Transverse colon (tissue), 4 donors: ENCODE measurements at regions not wholly inside any gene's neighbourhood (a gene's known extent, or its start where the extent isn't known, plus 50 kb on each side); places are given as distances from the start of the nearest gene placed in this dataset.
"Not testable (repeated sequence)": the region's sequence is repeated elsewhere in the genome, so short reads cannot be mapped to it uniquely, and the experiment has no call there.

ENCODE experiments used
- DNase-seq: peaks from one replicate; pipeline ENCODE4 v3.0.0-alpha.2; 2019
- H3K27ac ChIP-seq, 4 donors: fragments of 200-600 bp; sonication (generic); 2 replicates each; pipeline ENCODE4 v1.5.1; 2016 to 2018; ENCODE audit warnings: inconsistent platforms in 4 of 4
- H3K27me3 ChIP-seq: fragments of 200-600 bp; sonication (generic); 2 replicates; pipeline ENCODE4 v1.5.1; 2017; ENCODE audit warnings: inconsistent platforms
- H3K36me3 ChIP-seq, 4 donors: fragments of 200-600 bp; sonication (generic); 2 replicates each; pipeline ENCODE4 v1.5.1; 2017 to 2019; ENCODE audit warnings: inconsistent platforms in 4 of 4
- H3K4me1 ChIP-seq, 4 donors: fragments of 200-600 bp; sonication (generic); 2 replicates each; pipeline ENCODE4 v1.5.1; 2017 to 2020; ENCODE audit warnings: inconsistent platforms in 4 of 4
- H3K4me3 ChIP-seq, 4 donors: fragments of 200-600 bp; sonication (generic); 1 replicate in 1 of 4; 2 replicates in 3 of 4; pipeline versions ENCODE4 v1.5.1 to v1.6.1; 2017 to 2019; ENCODE audit warnings: inconsistent platforms in 4 of 4
- H3K9me3 ChIP-seq, 2 donors: fragments of 200-600 bp; sonication (generic); 2 replicates each; pipeline ENCODE4 v1.5.1; 2017 to 2019; ENCODE audit warnings: inconsistent platforms in 2 of 2
- CTCF ChIP-seq, 5 experiments: fragments of 200-600 bp in 3 of 5; fragments of 450-650 bp in 2 of 5; sonication (generic) in 3 of 5; IDR thresholded peaks; 1 replicate in 2 of 5; 2 replicates in 3 of 5; pipeline ENCODE4 v1.5.1; 2016 to 2017; ENCODE audit warnings: antibody characterized with exemption in 5 of 5, inconsistent platforms in 3 of 5, mild to moderate bottlenecking in 2 of 5, moderate library complexity in 1 of 5
- EP300 ChIP-seq: sonication (generic); formaldehyde crosslinking; IDR thresholded peaks from one replicate; pipeline ENCODE4 v1.6.1; 2017; ENCODE audit warnings: antibody characterized with exemption, low read depth
- POLR2A ChIP-seq: fragments of 450-650 bp; IDR thresholded peaks from one replicate; pipeline ENCODE4 v1.6.1; 2016; ENCODE audit warnings: antibody characterized with exemption, mild to moderate bottlenecking, moderate library complexity
- POLR2AphosphoS5 ChIP-seq, 3 donors: sonication (generic); formaldehyde crosslinking; IDR thresholded peaks; one replicate each; pipeline ENCODE4 v1.6.1; 2016; ENCODE audit warnings: antibody characterized with exemption in 3 of 3
- WGBS, 2 donors: methylation state at CpG; one replicate each; pipeline ENCODE4 v1.1.5; 2018; ENCODE audit warnings: low coverage in 1 of 2; 5-methylcytosine and 5-hydroxymethylcytosine counted together
- in situ Hi-C, 4 donors: fragments of 200-750 bp; cut with MboI; loops; one replicate each; pipeline versions ENCODE4 v1.15.0 to v1.15.1; 2017; ENCODE audit warnings: low sequenced_read_pairs in 3 of 4, low pct_ligation_motif_present in 1 of 4, low pct_unique_long_range_greater_than_20kb in 1 of 4
- intact Hi-C: fragments of 100-400 bp; cut with DNase I; formaldehyde crosslinking; loops from one replicate; pipeline ENCODE4 v1.15.1; 2023; ENCODE audit warnings: low total_unique reads

- Histone ChIP-seq H3K27me3 (no peaks in the 10 kb centered on the region), H3K4me3 (no peak overlapping the region), H3K9me3 (no peaks in the 10 kb centered on the region), H3K27ac (no peak overlapping the region), H3K36me3 (no peaks in the 10 kb centered on the region), H3K4me1 (no peaks in the 10 kb centered on the region)
- TF ChIP-seq CTCF (IDR thresholded peaks at IDR 0.05) (no peak), POLR2A (no peak), EP300 (no peak), POLR2AphosphoS5 (IDR thresholded peaks at IDR 0.05) (no peak)
- DNase-seq = no peak
- WGBS, 2 donors = 60% methylated on average over 2 of the region's 2 CpGs; no CpG with 5 or more reads in 1 of the 2 donors
- intact Hi-C loops = no loop called here
- in situ Hi-C loops = no loop called here
These were observed 233.6 kb downstream of the SYT10 start for GRCh38 chr12:33205981-33206380.

- DNase-seq, H3K27me3 ChIP-seq, H3K9me3 ChIP-seq, H3K27ac ChIP-seq, intact Hi-C loops, H3K36me3 ChIP-seq, H3K4me3 ChIP-seq, H3K4me1 ChIP-seq, in situ Hi-C loops: not testable (repeated sequence)
These were observed 245.2 kb downstream of the SYT10 start for GRCh38 chr12:33194389-33194788.

GRCh38 chr12:33192226-33192625 lies 247.4 kb downstream of the SYT10 start:
- no peaks in the 10 kb centered on the region for H3K4me1 ChIP-seq
- no peak for DNase-seq
- no peak overlapping the region for H3K27ac ChIP-seq
- in situ Hi-C loops = no loop called here
- intact Hi-C loops = no loop called here
- 55 to 89% methylated on average over 3 to 4 of the region's 4 CpGs for WGBS, 2 donors
- TF ChIP-seq EP300 (no peak), CTCF (IDR thresholded peaks at IDR 0.05) (no peak)
- H3K9me3 ChIP-seq = no peaks in the 10 kb centered on the region
- H3K4me3 ChIP-seq = no peak overlapping the region
- no peaks in the 10 kb centered on the region for H3K27me3 ChIP-seq
- H3K36me3 ChIP-seq = no peaks in the 10 kb centered on the region

GRCh38 chr12:33187409-33187808 lies 252.2 kb downstream of the SYT10 start:
- Histone ChIP-seq H3K27me3 (no peaks in the 10 kb centered on the region), H3K4me3 (no peak overlapping the region), H3K9me3 (no peaks in the 10 kb centered on the region), H3K27ac (no peak overlapping the region), H3K4me1 (no peaks in the 10 kb centered on the region), H3K36me3 (no peaks in the 10 kb centered on the region)
- TF ChIP-seq CTCF (IDR thresholded peaks at IDR 0.05) = no peak
- DNase-seq = no peak
- intact Hi-C loops (no loop called here), in situ Hi-C loops (no loop called here)

GRCh38 chr12:33184161-33184560 lies 255.5 kb downstream of the SYT10 start:
- TF ChIP-seq CTCF (IDR thresholded peaks at IDR 0.05) (no peak), POLR2AphosphoS5 (IDR thresholded peaks at IDR 0.05) (no peak), POLR2A (no peak), EP300 (no peak)
- intact Hi-C loops (no loop called here), in situ Hi-C loops (no loop called here)
- Histone ChIP-seq H3K4me3 (no peak overlapping the region), H3K27me3 (no peaks in the 10 kb centered on the region), H3K36me3 (no peaks in the 10 kb centered on the region), H3K9me3 (no peaks in the 10 kb centered on the region), H3K4me1 (no peaks in the 10 kb centered on the region), H3K27ac (no peak overlapping the region)
- DNase-seq = no peak
- WGBS, 2 donors = 40 to 53% methylated on average over 3 of the region's 3 CpGs
